PC-9 (cell line): ENCODE measurements at regions not wholly inside any gene's neighbourhood (a gene's known extent, or its start where the extent isn't known, plus 50 kb on each side); places are given as distances from the start of the nearest gene placed in this dataset.

Source experiments
- BruUV-seq: library from RNA; stranded (reverse); fragments of 400-500 nt; replicated peaks from 2 replicates; lab custom pipeline; 2021; lab: Mats Ljungman, UMichigan
- CTCF ChIA-PET: fragments of 300-600 bp; sonication (Branson Sonifier 250); formaldehyde crosslinking; loops from one replicate; lab custom pipeline; 2022; ENCODE audit warnings: antibody characterized with exemption; lab: Charles Lee
- POLR2A ChIA-PET: fragments of 300-600 bp; sonication (Branson Sonifier 250); formaldehyde crosslinking; loops from one replicate; lab custom pipeline; 2022; ENCODE audit warnings: antibody characterized with exemption; ENCODE audit not compliant: unreplicated experiment; lab: Charles Lee
- DNase-seq, 2 experiments: peaks; one replicate each; pipeline versions ENCODE4 v3.0.0 to v3.0.0-alpha.2; 2015 to 2022; ENCODE audit warnings: mixed read lengths in 1 of 2
- H2AFZ ChIP-seq: fragments of 200-600 bp; sonication (generic); 2 replicates; pipeline ENCODE4 v1.8.1; 2017; ENCODE audit warnings: antibody characterized with exemption
- H3F3A ChIP-seq: fragments of 200-600 bp; sonication (generic); 2 replicates; pipeline ENCODE4 v1.8.1; 2017; ENCODE audit warnings: antibody characterized with exemption, mild to moderate bottlenecking, low read depth; ENCODE audit not compliant: insufficient read depth
- H3K27ac ChIP-seq: fragments of 200-600 bp; sonication (generic); 2 replicates; pipeline ENCODE4 v1.6.1; 2016; ENCODE audit warnings: mixed run types
- H3K27me3 ChIP-seq: fragments of 200-600 bp; sonication (generic); 2 replicates; pipeline ENCODE4 v1.6.1; 2016; ENCODE audit warnings: low read depth, mixed run types; ENCODE audit not compliant: insufficient read depth
- H3K36me3 ChIP-seq: fragments of 200-600 bp; sonication (generic); 2 replicates; pipeline ENCODE4 v1.6.1; 2016; ENCODE audit warnings: low read depth, mixed run types
- H3K4me1 ChIP-seq: fragments of 200-600 bp; sonication (generic); replicated peaks from 2 replicates; pipeline ENCODE4 v1.6.1; 2016; ENCODE audit warnings: mixed run types; ENCODE audit not compliant: insufficient read depth
- H3K4me2 ChIP-seq: fragments of 200-600 bp; sonication (generic); 2 replicates; pipeline ENCODE4 v1.6.1; 2017; ENCODE audit warnings: mixed run types
- H3K4me3 ChIP-seq: fragments of 200-600 bp; sonication (generic); 2 replicates; pipeline ENCODE4 v1.6.1; 2016; ENCODE audit warnings: mixed run types
- H3K79me2 ChIP-seq: fragments of 200-600 bp; sonication (generic); 2 replicates; pipeline ENCODE4 v1.6.1; 2017; ENCODE audit warnings: low read depth, mixed run types
- H3K9me2 ChIP-seq: fragments of 200-600 bp; sonication (generic); 2 replicates; pipeline ENCODE4 v1.8.1; 2017; ENCODE audit warnings: mild to moderate bottlenecking; ENCODE audit not compliant: insufficient read depth
- H3K9me3 ChIP-seq: fragments of 200-600 bp; sonication (generic); 2 replicates; pipeline ENCODE4 v1.8.1; 2016; ENCODE audit warnings: low read depth; ENCODE audit not compliant: insufficient read depth
- H4K20me1 ChIP-seq: fragments of 200-600 bp; sonication (generic); 2 replicates; pipeline ENCODE4 v1.8.1; 2017; ENCODE audit not compliant: insufficient read depth
- CTCF ChIP-seq: fragments of 200-600 bp; sonication (generic); conservative IDR thresholded peaks from 2 replicates; pipeline ENCODE4 v1.6.1; 2017; ENCODE audit warnings: mixed run types, antibody characterized with exemption, mild to moderate bottlenecking, moderate library complexity
- EZH2 ChIP-seq: fragments of 200-600 bp; sonication (generic); IDR thresholded peaks from 2 replicates; pipeline ENCODE4 v1.8.0; 2017; ENCODE audit warnings: antibody characterized with exemption, low read depth
- intact Hi-C: fragments of 100-400 bp; cut with micrococcal nuclease; formaldehyde crosslinking; loops from one replicate; pipeline ENCODE4 v1.10.0; 2022; ENCODE audit not compliant: unreplicated experiment

- Histone ChIP-seq H3K36me3 (no peaks in the 10 kb centered on the region), H3K27me3 (peaks cover 97% of the 10 kb centered on the region), H3K9me2 (no peaks in the 10 kb centered on the region), H3K4me3 (no peak overlapping the region), H2AFZ (no peak overlapping the region), H3K9me3 (no peaks in the 10 kb centered on the region), H3F3A (no peaks in the 10 kb centered on the region), H4K20me1 (no peaks in the 10 kb centered on the region), H3K27ac (no peak overlapping the region), H3K4me2 (no peak overlapping the region), H3K4me1 (no peaks in the 10 kb centered on the region), H3K79me2 (no peaks in the 10 kb centered on the region)
- no peak for DNase-seq
- POLR2A ChIA-PET = no interaction called here
- TF ChIP-seq EZH2 (no peak), CTCF (no peak)
- no TSS peak for BruUV-seq
- CTCF ChIA-PET = no interaction called here
- intact Hi-C loops = no loop called here
These were observed 91.0 kb upstream of the SDK2 start for GRCh38 chr17:73735245-73735644.

- Histone ChIP-seq H3K27ac (no peak overlapping the region), H3K4me3 (no peak overlapping the region), H3K36me3 (no peaks in the 10 kb centered on the region), H3F3A (no peaks in the 10 kb centered on the region), H4K20me1 (no peaks in the 10 kb centered on the region), H3K79me2 (no peaks in the 10 kb centered on the region), H3K9me3 (no peaks in the 10 kb centered on the region), H2AFZ (no peak overlapping the region), H3K9me2 (no peaks in the 10 kb centered on the region), H3K27me3 (peaks cover 98% of the 10 kb centered on the region), H3K4me2 (no peak overlapping the region), H3K4me1 (no peaks in the 10 kb centered on the region)
- POLR2A ChIA-PET = no interaction called here
- no TSS peak for BruUV-seq
- DNase-seq = no peak
- CTCF ChIA-PET = no interaction called here
- no peak for TF ChIP-seq CTCF
- no peak for TF ChIP-seq EZH2
- intact Hi-C loops = no loop called here
These were observed 94.7 kb upstream of the SDK2 start for GRCh38 chr17:73738751-73739575.

- H3K27me3 ChIP-seq = peaks cover 98% of the 10 kb centered on the region
These were observed 96.1 kb upstream of the SDK2 start for GRCh38 chr17:73740370-73740769.

More at GRCh38 chr17:73740370-73740769, 96.1 kb upstream of the SDK2 start:
- no peaks in the 10 kb centered on the region for H3K79me2 ChIP-seq
- no peaks in the 10 kb centered on the region for H3K4me1 ChIP-seq
- no peaks in the 10 kb centered on the region for H3K36me3 ChIP-seq
- no peak for TF ChIP-seq EZH2
- TF ChIP-seq CTCF = no peak
- no peaks in the 10 kb centered on the region for H4K20me1 ChIP-seq
- H3K9me3 ChIP-seq = no peaks in the 10 kb centered on the region
- H2AFZ ChIP-seq = no peak overlapping the region
- no TSS peak for BruUV-seq
- no peaks in the 10 kb centered on the region for H3K9me2 ChIP-seq
- H3K27ac ChIP-seq = no peak overlapping the region
- no peak overlapping the region for H3K4me3 ChIP-seq
- ChIA-PET POLR2A (interaction anchor here (0.5 kb wide), 1 partner anchor 35 kb away, joined by 6 read pairs; no protein-coding TSS in a partner anchor), CTCF (no interaction called here)
- H3F3A ChIP-seq = no peaks in the 10 kb centered on the region
- no peak overlapping the region for H3K4me2 ChIP-seq
- intact Hi-C loops = no loop called here
- no peak for DNase-seq
